NCI-H748 (cell line): ENCODE measurements at regions not wholly inside any gene's neighbourhood (a gene's known extent, or its start where the extent isn't known, plus 50 kb on each side); places are given as distances from the start of the nearest gene placed in this dataset.
A peak's percentile ranks its signal among the peaks of the same experiment; 100 is the strongest.
"Not testable (repeated sequence)": the region's sequence is repeated elsewhere in the genome, so short reads cannot be mapped to it uniquely, and the experiment has no call there.

Source experiments
- DNase-seq: peaks from one replicate; lab custom pipeline; 2025; ENCODE audit not compliant: unreplicated experiment; lab: John Stamatoyannopoulos, UW

GRCh38 chr4:31241504-31242106, 521.4 kb downstream of the PCDH7 start:
- DNase-seq, result no peak

DNA sequence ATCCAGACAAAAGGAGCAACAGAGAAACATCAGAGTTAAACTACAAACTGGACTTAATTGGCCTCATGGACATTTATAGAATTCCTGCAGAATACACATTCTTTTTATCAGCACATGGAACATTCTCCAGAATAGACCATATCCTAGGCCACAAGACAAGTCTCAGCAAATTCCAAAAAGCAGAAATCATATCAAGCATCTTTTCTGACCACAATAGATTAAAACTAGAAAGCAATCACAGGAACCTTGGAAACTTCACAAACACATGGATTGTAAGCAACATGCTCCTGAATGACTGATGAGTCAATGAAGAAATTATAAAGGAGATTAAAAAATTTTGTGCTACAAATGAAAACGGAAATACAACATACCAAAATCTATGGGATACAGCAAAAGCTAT, 526.7 kb downstream of the PCDH7 start:
- no peak for DNase-seq

GRCh38 chr4:31259119-31259518, 539.0 kb downstream of the PCDH7 start:
- DNase-seq, result no peak

- peak; percentile 77 for DNase-seq
Measured at GRCh38 chr4:31261632-31262031, 541.5 kb downstream of the PCDH7 start.

DNA sequence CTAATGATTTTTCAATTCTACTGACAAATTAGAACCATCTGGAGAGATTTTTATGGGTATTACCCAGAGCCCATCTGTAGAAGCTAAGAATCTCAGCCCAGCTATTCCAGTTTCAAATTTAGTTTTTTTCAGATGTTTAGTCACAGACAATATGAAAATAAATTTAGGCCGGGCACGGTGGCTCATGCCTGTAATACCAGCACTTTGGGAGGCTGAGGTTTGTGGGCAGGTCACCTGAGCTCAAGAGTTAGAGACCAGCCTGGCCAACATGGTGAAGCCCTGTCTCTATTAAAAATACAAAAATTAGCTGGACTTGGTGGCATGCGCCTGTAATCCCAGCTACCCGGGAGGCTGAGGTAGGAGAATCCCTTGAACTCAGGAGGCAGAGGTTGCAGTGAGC, 545.9 kb downstream of the PCDH7 start:
- not testable (repeated sequence) for DNase-seq

GRCh38 chr4:31272331-31273061, 552.3 kb downstream of the PCDH7 start:
- no peak for DNase-seq

GRCh38 chr4:31275906-31276305, 555.7 kb downstream of the PCDH7 start:
- DNase-seq, result no peak

GRCh38 chr4:31283679-31284078, 563.5 kb downstream of the PCDH7 start:
- no peak for DNase-seq

DNA sequence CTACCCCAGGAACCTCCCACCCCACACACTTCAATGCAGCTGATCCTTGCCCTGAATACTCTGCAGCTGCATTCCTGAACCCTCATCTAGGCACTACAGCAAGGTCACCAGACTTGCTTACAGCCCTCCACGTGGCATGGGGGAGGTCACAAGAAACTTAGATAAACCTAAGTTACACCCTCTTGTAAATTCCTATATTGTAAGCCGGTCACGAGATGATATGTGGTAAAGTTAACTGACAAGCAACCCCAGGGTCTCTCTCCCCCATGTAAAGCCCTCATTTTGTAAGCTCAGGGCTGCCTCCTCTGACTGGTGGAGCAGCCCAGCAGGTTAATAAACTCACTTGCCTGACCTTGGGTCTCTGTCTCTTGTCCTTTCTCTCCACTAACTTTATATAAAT, 570.7 kb downstream of the PCDH7 start:
- DNase-seq, result no peak

DNA sequence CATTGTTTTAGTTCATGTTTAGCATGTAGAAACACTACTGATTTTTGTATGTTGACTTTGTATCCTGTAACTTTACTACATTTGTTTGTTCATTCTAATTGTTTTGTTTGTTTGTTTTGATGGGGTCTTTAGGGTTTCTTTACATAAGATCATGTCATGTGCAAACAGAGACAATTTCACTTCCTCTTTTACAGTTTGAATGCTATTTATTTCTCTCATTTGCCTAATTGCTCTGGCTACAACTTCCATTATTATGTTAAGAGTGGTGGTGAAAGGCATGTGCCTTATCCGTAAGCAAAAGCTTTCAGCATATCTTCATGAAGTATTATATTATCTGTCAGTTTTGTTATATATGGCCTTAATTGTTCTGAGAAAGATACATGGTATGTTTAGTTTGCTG, 571.1 kb downstream of the PCDH7 start:
- peak; percentile 32 for DNase-seq

- DNase-seq, result no peak
Measured at GRCh38 chr4:31294655-31295480, 574.7 kb downstream of the PCDH7 start.

DNA sequence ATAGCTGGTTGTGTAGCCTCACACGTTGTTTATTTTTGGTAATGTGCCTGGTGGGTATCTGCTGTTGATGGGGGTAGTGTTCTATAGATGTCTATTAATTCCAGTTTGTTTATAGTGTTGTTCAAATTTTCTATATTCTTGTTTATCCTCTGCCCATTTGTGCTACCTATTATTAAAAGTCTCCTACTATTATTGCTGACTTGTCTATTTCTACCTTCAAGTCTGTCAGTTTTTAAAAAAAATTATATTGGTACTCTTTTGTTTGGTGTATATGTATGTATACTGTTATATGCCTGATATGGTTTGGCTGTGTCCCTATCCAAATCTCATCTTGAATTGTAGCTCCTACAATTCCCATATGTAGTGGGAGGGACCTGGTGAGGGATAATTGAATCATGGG, 578.6 kb downstream of the PCDH7 start:
- no peak for DNase-seq

DNA sequence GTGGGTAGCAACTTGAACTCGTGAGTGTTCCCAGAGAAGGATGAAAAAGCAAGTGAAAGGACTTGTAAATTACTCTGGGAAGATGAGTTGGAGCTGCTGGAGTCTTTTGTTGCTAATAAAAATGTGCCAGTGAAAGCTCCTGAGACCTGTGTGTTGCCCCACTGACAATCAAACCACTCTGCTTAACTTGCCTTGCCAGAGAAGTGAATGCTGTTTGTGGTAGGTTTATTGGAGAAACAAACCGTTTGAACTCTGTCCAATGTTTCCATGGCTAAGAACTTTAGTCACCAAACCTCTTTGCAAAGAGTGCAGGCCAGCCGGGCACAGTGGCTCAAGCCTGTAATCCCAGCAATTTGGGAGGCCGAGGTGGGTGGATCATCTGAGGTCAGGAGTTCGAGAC, 586.9 kb downstream of the PCDH7 start:
- DNase-seq, result no peak

DNA sequence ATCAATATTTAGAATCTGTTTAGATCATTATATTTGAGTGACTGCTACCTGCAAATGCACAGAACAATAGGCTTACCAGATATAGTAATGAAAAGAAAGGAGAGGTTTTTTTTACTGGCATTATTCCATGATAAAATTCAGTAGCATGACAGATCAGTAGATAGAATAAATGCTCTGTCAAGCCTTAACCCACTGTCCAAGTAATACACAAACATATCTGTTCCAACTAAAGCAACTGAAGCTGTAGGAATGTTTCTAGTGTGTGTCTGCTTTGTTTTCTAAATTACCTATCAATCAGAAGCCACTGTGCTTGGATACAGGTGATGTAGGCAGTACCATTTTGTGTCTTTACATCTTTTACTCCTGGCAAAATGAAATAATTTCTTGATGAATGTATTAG, 604.6 kb downstream of the PCDH7 start:
- DNase-seq, result no peak

DNA sequence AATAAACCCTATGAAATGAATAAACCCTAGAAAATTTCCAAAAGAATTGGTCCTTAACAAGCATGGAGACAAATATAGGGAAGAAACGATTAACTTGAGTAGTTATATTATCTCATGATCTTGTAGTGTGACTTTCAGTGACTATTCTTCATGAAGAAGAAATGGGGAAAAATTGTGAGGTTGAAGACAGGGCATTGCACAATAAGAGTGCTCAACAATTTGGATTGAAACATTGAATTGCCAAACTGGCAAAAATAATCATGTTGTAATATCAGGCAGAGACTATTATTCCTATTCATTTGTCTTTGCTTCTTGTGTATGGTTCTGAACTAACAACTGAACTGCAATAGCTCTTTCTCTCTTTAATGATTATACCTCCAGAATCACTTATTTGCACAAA, 605.1 kb downstream of the PCDH7 start:
- DNase-seq, result no peak

- DNase-seq, result no peak
Measured at GRCh38 chr4:31327031-31327430, 606.9 kb downstream of the PCDH7 start.

DNA sequence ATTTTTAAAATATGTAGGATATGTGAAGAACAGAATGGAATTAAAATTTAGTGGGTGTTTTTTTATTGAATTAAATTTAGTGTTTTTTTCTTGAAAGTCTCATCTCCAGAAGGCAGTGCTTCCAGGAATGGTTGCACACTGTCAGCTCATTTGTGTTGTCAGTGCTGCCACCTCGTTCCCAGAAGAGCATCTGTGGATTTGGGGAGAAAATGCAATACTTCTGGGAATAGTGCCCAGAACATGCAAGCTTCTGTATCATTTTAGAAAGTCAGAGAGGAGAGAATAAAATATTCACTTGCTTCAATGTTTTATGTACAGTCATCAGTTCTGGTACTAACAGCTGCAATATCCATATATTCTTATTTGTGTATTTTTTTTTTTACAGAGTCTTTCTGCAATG, 608.8 kb downstream of the PCDH7 start:
- no peak for DNase-seq

- DNase-seq, result no peak
Measured at GRCh38 chr4:31334086-31334910, 614.1 kb downstream of the PCDH7 start.

DNA sequence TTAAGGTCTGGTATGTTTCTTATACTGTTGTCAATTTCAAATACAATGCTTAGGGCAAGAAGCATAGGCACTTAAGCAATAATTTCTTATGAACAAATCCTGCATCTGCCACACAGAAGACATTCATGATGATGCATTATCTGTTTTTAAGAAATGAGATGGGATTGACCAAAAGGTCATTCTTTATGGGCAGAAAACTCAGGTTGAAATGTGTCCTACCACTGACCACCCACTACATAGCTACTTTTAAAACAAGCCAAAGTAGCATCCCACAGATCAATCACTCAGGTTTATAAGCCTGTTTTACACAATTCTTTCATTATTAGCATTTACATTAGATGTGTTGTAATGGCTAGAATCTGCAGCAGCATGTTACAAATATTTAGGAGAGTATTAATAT, 617.8 kb downstream of the PCDH7 start:
- no peak for DNase-seq

- DNase-seq, result no peak
Measured at GRCh38 chr4:31341601-31342359, 621.6 kb downstream of the PCDH7 start.
